Right forelimb (tissue), 1 donor: ENCODE measurements at regions not wholly inside any gene's neighbourhood (a gene's known extent, or its start where the extent isn't known, plus 50 kb on each side); places are given as distances from the start of the nearest gene placed in this dataset.
A peak's percentile ranks its signal among the peaks of the same experiment; 100 is the strongest.

Source experiments
- DNase-seq: peaks from one replicate; pipeline ENCODE4 v3.0.0-alpha.2; 2018

DNA sequence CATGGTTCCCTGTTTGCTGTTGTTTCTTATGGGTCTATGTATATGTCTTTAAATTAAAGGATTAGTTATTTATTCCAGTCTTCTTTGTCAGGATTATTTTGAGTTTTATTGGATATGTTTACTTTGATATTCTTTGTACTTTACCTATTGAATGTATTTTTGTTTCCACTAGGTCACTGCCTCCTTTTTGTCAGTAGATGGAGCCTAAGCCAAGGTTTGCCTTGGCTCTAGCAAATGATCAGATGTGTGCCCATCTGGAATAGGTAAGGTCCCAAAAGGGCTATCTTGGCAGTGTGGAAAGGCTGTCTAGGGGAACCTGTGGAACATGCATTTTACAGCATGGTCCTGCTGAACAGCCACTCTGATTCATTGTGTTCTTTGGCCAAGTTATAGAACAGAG lies 337.3 kb upstream of the GHITM start:
- DNase-seq: no peak

DNA sequence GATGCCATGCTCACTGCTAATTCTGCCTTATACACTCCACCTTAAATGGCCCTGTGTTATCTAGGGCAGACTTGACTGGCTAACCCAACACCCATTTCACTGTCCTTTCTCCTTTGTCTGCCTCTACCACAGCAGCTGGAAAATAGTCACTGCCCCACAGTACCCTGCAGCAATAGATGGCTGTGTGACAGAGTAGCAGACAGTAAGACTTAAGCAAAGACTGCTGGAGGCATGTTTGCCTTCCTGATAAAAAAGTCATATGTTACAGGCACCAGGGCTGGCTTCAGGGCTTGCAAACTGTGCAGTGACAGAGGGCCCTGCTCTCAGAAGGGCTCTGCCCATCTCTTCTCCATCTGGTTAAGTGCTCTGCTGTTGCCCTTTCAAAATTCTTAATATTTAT lies 332.6 kb upstream of the GHITM start:
- DNase-seq: no peak

GRCh38 chr10:83809001-83809400 lies 330.3 kb upstream of the GHITM start:
- DNase-seq: no peak

DNA sequence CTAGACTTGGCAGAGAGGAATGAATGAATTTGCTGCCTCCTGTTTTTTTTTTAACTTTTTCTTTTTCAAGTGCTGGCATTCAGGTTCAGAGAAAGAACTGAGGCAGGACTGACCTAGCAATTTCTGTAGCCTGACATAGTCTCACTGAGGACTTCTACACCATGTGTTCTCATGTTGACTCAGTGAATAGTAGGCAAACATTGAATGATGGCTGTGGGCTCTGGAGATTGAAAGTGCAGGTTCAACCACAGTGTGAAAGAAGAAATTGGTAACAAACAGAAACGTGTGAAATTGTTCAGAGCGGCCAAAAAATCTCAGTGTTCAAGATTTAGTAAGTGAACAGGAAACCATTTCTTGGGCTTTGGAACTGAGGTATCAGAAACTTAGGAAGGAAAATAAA lies 322.4 kb upstream of the GHITM start:
- no peak for DNase-seq

- no peak for DNase-seq
Observed at GRCh38 chr10:83817797-83818196, 321.5 kb upstream of the GHITM start.

- no peak for DNase-seq
Observed at GRCh38 chr10:83819609-83820008, 319.7 kb upstream of the GHITM start.

DNA sequence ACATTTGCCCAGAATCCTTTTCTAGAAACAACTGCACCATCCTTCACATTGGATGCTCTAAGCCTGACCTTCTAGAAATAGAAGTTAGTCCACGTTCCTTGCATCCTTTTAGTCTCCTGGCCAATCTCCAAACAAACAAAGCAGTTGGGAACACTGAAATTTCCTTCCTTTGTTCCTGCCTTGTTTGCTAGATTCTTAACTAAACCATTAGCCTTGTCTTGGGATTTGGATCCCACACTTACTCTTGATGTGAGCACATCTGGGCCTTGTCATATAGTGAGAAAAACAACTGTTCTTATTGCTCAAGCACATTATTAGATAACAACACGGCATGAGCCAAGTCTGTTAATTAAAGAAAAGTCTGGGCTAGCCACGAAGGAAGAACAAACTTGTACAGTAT lies 319.3 kb upstream of the GHITM start:
- no peak for DNase-seq

DNA sequence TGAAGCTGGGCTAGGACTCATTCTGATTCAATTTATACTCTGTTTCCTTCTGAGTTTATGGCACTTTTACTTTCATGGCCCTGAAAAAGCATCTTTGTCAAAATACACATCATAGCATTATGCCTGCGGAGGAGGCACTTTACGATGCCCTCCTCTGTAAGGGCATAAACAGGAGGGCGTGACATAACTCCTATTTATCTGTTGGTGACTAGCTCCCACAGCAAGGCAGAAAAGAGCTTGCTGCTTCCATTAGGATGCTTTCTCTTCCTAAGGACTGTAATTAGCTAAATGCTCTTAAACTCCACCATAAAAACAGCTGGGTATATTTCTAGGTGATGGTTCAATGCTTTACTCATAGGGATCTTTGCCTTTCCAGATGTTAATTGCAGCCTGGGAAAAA lies 315.2 kb upstream of the GHITM start:
- DNase-seq: no peak

GRCh38 chr10:83834096-83834495 lies 305.2 kb upstream of the GHITM start:
- no peak for DNase-seq

GRCh38 chr10:83835945-83836745 lies 303.2 kb upstream of the GHITM start:
- no peak for DNase-seq

- no peak for DNase-seq
Observed at GRCh38 chr10:83848677-83849076, 290.6 kb upstream of the GHITM start.

DNA sequence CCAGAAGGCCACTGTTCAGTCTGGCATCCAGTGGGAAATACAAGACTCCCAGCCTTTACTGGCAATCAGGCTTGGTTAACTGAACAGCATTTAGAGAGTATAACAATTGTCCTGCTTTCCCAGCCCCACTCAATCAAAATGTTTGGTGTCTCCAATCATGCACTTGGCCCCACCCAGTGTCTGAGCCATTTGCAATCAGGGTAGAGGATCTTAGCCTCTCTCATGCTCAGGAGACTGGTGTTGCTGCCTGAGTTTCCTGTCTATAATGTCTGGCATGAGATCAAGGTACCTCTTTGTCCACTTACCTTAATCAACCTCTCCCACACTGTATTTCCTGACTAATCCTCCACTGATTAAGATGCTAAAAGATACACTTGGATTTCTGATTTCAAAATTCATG lies 290.2 kb upstream of the GHITM start:
- DNase-seq: no peak

- DNase-seq: no peak
Observed at GRCh38 chr10:83852146-83852545, 287.2 kb upstream of the GHITM start.

- DNase-seq: no peak
Observed at GRCh38 chr10:83862723-83863122, 276.6 kb upstream of the GHITM start.

- DNase-seq: no peak
Observed at GRCh38 chr10:83863283-83863966, 275.9 kb upstream of the GHITM start.

- no peak for DNase-seq
Observed at GRCh38 chr10:83869898-83870297, 269.4 kb upstream of the GHITM start.

- peak; percentile 82 for DNase-seq
Observed at GRCh38 chr10:83871187-83872081, 267.9 kb upstream of the GHITM start.

- DNase-seq: no peak
Observed at GRCh38 chr10:83880252-83880791, 259.0 kb upstream of the GHITM start.

DNA sequence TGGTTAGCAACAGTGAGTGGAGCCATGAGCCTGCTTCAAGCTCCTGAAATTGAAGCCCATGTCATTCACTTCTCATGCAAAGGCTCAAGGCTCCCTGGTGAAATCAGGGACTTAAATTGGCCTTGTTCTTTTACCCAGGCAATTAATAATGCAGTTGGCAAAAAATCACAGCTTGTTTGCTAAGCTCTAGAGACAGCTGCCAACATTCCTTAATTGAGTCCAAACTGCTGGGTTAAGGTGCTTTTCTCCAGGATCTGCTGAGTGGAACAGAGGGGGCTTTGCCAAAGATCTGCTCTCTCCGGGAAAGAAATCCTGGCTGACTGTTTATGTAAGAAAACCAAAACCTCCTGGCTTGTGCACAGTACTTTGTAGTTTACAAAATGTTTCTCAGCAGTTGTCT lies 257.6 kb upstream of the GHITM start:
- no peak for DNase-seq

GRCh38 chr10:83886871-83887270 lies 252.4 kb upstream of the GHITM start:
- DNase-seq: no peak

DNA sequence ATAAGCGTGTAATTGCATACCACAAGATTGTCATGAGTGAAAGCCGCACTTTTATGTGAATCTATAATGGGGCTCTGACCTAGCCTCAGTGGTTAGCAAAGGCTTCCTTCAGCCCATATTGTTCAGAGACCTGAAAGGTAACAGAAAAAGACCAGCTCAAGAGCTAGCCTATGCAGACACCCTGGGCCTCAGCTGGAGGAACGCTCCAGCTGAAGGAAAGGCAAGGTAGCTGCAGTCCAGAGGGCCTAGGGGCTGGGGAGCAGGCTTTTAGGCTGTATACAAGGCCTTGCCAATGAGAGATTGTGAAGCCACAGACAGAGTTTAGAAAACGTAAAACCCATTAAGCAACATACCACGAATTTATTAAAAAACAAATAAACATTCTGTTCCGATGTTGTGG lies 246.6 kb upstream of the GHITM start:
- no peak for DNase-seq

GRCh38 chr10:83896219-83896618 lies 243.1 kb upstream of the GHITM start:
- DNase-seq: no peak

DNA sequence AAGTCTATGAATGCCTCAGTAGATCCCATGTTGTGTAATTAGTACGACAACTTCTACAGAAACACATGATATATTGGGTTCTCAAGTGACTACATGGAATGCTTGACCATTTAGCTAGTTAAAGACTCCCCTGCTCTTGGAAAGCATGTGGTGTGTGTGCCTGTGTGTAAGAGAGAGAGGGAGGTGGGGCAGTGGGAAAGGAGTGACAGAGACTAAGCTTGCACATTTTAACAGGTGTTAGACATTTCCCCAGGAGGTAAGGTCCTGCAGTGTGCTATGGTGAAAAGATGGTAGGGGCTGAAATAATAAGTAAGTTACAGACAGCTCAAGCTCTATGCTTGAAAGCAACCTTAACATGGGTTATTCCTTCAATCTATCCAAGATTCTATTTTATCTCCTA lies 241.7 kb upstream of the GHITM start:
- no peak for DNase-seq
